Stomach (tissue), 8 donors: ENCODE measurements at regions not wholly inside any gene's neighbourhood (a gene's known extent, or its start where the extent isn't known, plus 50 kb on each side); places are given as distances from the start of the nearest gene placed in this dataset.

Source experiments
- DNase-seq, 2 donors: peaks; one replicate each; pipeline versions ENCODE4 v3.0.0 to v3.0.0-alpha.2; 2013 to 2019
- H3K27ac ChIP-seq, 5 donors: fragments of 200-600 bp in 4 of 5; sonication (generic) in 4 of 5; one replicate each; pipeline ENCODE4 v1.5.1; 2013 to 2019; ENCODE audit warnings: mild to moderate bottlenecking in 1 of 5, moderate library complexity in 1 of 5
- H3K27me3 ChIP-seq, 3 donors: fragments of 200-600 bp; sonication (generic); one replicate each; pipeline ENCODE4 v1.5.1; 2017 to 2019; ENCODE audit warnings: mixed run types in 1 of 3
- H3K36me3 ChIP-seq, 4 donors: fragments of 200-600 bp; sonication (generic); 1 replicate in 3 of 4; 2 replicates in 1 of 4; pipeline ENCODE4 v1.5.1; 2016 to 2019
- H3K4me1 ChIP-seq, 4 donors: fragments of 200-600 bp; sonication (generic); one replicate each; pipeline ENCODE4 v1.5.1; 2016 to 2019
- H3K4me3 ChIP-seq, 4 donors: fragments of 200-600 bp; sonication (generic) in 3 of 4; one replicate each; pipeline ENCODE4 v1.5.1; 2016 to 2019; ENCODE audit warnings: mild to moderate bottlenecking in 1 of 4
- H3K9me3 ChIP-seq, 4 donors: fragments of 200-600 bp; sonication (generic); one replicate each; pipeline ENCODE4 v1.5.1; 2016 to 2019
- EP300 ChIP-seq: sonication (generic); formaldehyde crosslinking; IDR thresholded peaks from one replicate; pipeline ENCODE4 v1.6.1; 2017; ENCODE audit warnings: antibody characterized with exemption
- POLR2A ChIP-seq, 4 donors: fragments of 450-650 bp; IDR thresholded peaks; one replicate each; pipeline ENCODE4 v1.6.1; 2016; ENCODE audit warnings: antibody characterized with exemption in 4 of 4, control low read depth in 2 of 4, mild to moderate bottlenecking in 1 of 4, moderate library complexity in 1 of 4
- POLR2AphosphoS5 ChIP-seq, 3 donors: sonication (generic); formaldehyde crosslinking; IDR thresholded peaks; one replicate each; pipeline ENCODE4 v1.6.1; 2016; ENCODE audit warnings: antibody characterized with exemption in 3 of 3
- WGBS, 5 donors: extraction: QIAGEN DNeasy Blood & Tissue Kit in 3 of 5; methylation state at CpG; one replicate each; pipeline versions ENCODE4 v1.1.5 to v1.1.7; 2013 to 2018; 5-methylcytosine and 5-hydroxymethylcytosine counted together
- intact Hi-C: fragments of 100-400 bp; cut with DNase I; formaldehyde crosslinking; loops from one replicate; pipeline ENCODE4 v1.15.1; 2023; ENCODE audit warnings: low total_unique reads
- TF ChIP-seq, protein P1 (sequence below), 7 experiments: fragments of 450-650 bp in 4 of 7; fragments of 200-600 bp in 3 of 7; sonication (generic) in 3 of 7; IDR thresholded peaks; one replicate each; pipeline ENCODE4 v1.5.1; 2016 to 2019; ENCODE audit warnings: antibody characterized with exemption in 7 of 7, control low read depth in 2 of 7, mild to moderate bottlenecking in 1 of 7
- donor health status: healthy with polysubstance abuse.
- donor health status: Bipolar disorder and iron deficiency.
- donor health status: healthy.

DNA sequence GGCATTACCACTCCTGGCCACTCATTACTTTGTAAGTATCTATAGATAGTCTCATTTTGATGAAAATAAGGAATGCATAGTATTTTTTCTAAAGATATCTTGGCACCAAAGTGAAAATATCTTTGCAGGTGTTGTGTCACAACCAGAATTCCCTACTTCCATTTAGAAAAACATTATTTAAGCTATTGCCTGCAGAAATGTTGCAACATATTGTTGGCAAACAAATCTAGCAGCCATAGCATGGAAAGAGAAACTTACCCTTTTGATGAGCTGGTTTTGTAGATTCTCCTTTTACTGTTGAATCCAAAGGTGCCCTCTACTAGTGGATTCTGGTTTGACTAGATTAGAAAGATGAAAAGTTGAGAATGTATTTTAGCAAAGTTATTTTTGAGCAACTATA, 138.8 kb downstream of the AREG start:
- Histone ChIP-seq H3K9me3 (no peaks in the 10 kb centered on the region), H3K27me3 (no peaks in the 10 kb centered on the region), H3K27ac (no peak overlapping the region), H3K36me3 (no peaks in the 10 kb centered on the region), H3K4me1 (no peaks in the 10 kb centered on the region), H3K4me3 (no peak overlapping the region)
- intact Hi-C loops: no loop called here
- no peak for DNase-seq
- TF ChIP-seq POLR2AphosphoS5 (IDR thresholded peaks at IDR 0.05) (no peak), POLR2A (IDR thresholded peaks at IDR 0.05) (no peak), EP300 (no peak)
- TF ChIP-seq, protein P1, sequence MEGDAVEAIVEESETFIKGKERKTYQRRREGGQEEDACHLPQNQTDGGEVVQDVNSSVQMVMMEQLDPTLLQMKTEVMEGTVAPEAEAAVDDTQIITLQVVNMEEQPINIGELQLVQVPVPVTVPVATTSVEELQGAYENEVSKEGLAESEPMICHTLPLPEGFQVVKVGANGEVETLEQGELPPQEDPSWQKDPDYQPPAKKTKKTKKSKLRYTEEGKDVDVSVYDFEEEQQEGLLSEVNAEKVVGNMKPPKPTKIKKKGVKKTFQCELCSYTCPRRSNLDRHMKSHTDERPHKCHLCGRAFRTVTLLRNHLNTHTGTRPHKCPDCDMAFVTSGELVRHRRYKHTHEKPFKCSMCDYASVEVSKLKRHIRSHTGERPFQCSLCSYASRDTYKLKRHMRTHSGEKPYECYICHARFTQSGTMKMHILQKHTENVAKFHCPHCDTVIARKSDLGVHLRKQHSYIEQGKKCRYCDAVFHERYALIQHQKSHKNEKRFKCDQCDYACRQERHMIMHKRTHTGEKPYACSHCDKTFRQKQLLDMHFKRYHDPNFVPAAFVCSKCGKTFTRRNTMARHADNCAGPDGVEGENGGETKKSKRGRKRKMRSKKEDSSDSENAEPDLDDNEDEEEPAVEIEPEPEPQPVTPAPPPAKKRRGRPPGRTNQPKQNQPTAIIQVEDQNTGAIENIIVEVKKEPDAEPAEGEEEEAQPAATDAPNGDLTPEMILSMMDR (IDR thresholded peaks at IDR 0.05): no peak

DNA sequence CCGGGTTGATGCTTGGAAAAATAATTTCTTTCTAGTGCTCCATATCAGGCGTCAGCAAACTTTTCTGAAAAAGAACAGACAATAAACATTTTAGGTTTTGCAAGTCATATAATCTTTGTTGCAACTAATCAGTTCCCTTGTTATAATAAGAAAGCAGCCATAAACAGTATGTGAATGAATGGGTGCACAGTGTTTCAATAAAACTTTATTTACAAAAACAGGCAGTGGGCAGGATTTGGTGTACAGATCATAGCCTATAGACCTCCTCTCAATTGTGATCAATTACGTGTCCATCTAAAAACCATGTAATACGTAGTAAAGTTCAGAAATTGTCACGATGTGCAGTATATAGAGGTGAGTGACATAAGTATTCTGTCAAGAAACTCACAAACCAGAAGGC, 143.4 kb downstream of the AREG start:
- WGBS, 5 donors: 88 to 96% (median 92%) methylated on average over 5 of the region's 5 CpGs
- Histone ChIP-seq H3K27ac (no peak overlapping the region), H3K4me1 (no peaks in the 10 kb centered on the region), H3K4me3 (no peak overlapping the region), H3K36me3 (no peaks in the 10 kb centered on the region), H3K9me3 (no peaks in the 10 kb centered on the region), H3K27me3 (no peaks in the 10 kb centered on the region)
- intact Hi-C loops: no loop called here
- TF ChIP-seq, protein P1 (IDR thresholded peaks at IDR 0.05): no peak
- TF ChIP-seq EP300: no peak
- TF ChIP-seq POLR2A (IDR thresholded peaks at IDR 0.05): no peak
- no peak for TF ChIP-seq POLR2AphosphoS5 (IDR thresholded peaks at IDR 0.05)
- no peak for DNase-seq

DNA sequence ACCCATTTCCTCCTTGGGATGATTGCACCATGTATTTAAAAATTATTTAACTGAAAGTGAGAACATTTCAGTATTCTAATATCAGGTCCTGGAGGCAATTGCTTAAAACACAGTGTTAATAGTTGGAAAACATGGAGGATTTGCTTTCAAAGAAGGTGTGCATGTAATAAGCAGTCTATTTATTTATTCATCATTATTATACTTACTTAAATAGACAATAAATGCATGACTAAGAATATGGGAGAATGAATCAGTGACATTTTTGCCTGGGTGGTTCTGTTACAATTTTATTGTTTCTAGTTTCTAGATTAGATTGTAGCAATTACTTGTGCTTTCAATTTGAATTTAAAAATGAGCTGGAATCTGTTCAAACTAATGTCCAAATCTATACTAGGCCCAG, 145.5 kb downstream of the AREG start:
- TF ChIP-seq, protein P1 (IDR thresholded peaks at IDR 0.05): no peak
- TF ChIP-seq POLR2AphosphoS5 (IDR thresholded peaks at IDR 0.05) (no peak), EP300 (no peak), POLR2A (IDR thresholded peaks at IDR 0.05) (no peak)
- intact Hi-C loops: no loop called here
- DNase-seq: no peak
- Histone ChIP-seq H3K27me3 (no peaks in the 10 kb centered on the region), H3K36me3 (no peaks in the 10 kb centered on the region), H3K4me3 (no peak overlapping the region), H3K9me3 (no peaks in the 10 kb centered on the region), H3K4me1 (no peaks in the 10 kb centered on the region), H3K27ac (no peak overlapping the region)

DNA sequence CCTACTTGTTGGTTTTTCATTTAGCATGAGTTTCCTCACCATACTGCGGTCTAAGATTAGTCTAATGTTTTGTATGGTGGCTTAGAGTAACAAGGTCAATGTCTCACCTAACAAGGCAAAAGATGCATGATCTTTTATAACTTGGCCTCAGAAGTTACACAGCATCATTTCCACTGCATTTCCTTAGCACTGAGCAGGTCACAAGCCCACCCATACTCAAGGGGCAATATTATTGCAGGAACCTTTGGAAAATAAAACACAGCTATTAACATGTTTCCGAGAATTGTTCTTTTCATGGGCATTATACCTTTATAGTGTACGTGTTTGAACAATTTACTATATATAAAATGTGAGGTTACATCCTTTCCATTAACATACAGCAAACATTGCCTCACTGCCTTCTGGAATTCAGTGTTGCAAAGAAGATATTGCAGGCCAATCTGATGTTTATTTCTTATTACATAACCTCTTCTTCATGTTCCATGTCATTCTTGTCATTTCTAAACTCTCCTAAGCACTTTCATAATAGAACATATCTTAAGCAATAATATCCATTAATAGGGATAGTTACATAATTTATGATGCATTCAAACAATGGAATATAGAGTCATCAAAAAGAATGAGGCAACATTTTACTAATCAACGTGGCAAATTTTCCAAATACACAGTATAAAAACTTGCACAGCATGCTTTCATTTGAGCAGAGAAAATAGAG, 153.8 kb downstream of the AREG start:
- intact Hi-C loops: no loop called here
- no peaks in the 10 kb centered on the region for H3K4me1 ChIP-seq
- H3K27ac ChIP-seq: no peak overlapping the region
- peak in 1 of 2 donors; percentile 7 for DNase-seq
- H3K27me3 ChIP-seq: no peaks in the 10 kb centered on the region
- TF ChIP-seq POLR2AphosphoS5 (IDR thresholded peaks at IDR 0.05): no peak
- peaks cover 4 to 15% (median 10%) of the 10 kb centered on the region in 4 donors for H3K9me3 ChIP-seq
- H3K36me3 ChIP-seq: no peaks in the 10 kb centered on the region
- 80 to 89% (median 86%) methylated on average over 4 of the region's 4 CpGs for WGBS, 5 donors
- no peak overlapping the region for H3K4me3 ChIP-seq

DNA sequence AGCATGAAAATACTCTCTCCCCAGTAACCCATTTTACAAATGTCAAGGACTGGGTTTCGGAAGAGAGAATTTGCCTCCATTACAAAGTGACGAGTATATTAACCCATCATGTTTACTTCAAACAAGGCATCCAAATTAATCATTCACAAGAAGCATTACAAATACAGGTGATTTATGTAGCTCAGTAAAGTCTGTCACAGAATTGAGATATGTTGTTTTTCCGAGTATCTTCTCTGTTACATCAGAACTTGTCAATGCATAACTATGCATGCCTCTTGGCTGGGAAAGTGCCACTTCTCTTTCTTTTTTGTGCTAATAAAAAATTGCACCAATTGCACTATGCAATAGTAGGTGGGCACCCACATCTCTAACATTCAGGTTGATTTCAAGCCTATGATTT, 158.2 kb downstream of the AREG start:
- no peaks in the 10 kb centered on the region for H3K4me1 ChIP-seq
- no peaks in the 10 kb centered on the region for H3K36me3 ChIP-seq
- intact Hi-C loops: no loop called here
- 86 to 95% (median 88%) methylated on average over 3 of the region's 3 CpGs for WGBS, 5 donors
- H3K27me3 ChIP-seq: no peaks in the 10 kb centered on the region
- H3K9me3 ChIP-seq: no peaks in the 10 kb centered on the region
- no peak overlapping the region for H3K27ac ChIP-seq
- no peak for DNase-seq
- no peak overlapping the region for H3K4me3 ChIP-seq
- TF ChIP-seq POLR2A (IDR thresholded peaks at IDR 0.05) (no peak), EP300 (no peak), POLR2AphosphoS5 (IDR thresholded peaks at IDR 0.05) (no peak)
- TF ChIP-seq, protein P1 (IDR thresholded peaks at IDR 0.05): no peak
